Germinal center (tissue), 1 donor: ENCODE measurements at regions not wholly inside any gene's neighbourhood (a gene's known extent, or its start where the extent isn't known, plus 50 kb on each side); places are given as distances from the start of the nearest gene placed in this dataset.

Source experiments
- DNase-seq: peaks from one replicate; pipeline ENCODE4 v3.0.0; 2012; ENCODE audit warnings: mixed read lengths, low spot score

GRCh38 chr2:196318517-196319377 lies 147.4 kb upstream of the STK17B start:
- no peak for DNase-seq

DNA sequence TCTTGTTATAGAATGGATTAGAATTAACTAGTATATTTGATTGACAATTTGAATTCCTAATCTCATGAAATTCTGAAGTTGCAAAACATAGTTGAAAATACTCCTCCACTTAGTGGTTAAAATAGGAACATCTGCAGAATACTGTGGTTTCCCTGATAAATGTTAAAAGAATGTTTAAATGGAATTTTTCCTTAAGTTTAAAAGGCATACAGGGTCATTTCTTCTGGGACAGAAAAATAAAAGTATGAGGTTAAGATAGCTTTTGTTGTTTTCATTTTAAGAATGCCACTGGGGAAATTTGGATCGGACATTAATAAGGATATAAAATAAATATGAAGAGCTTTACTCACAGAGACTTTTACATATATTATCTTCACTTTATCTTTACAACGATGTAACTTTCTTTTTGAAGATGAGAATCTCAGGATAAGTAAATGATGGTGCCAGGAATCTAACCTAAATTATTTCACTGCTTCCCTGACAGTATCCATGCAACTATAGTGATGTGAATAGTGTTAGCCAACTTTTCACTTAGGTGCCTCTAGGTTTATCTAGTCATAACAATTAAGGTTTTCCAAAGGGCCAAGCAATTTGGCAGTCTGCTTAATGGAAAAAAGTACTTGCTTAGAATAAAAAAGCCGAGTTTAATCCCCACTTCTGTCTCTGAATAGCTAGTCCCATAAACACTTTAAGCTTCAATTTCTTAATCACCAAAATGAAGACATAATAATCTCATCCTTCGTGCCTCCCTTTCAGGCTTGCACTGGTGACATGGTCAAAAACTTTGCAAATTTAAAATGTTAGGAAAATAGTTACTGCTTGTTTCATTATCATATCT lies 151.8 kb upstream of the STK17B start:
- no peak for DNase-seq

DNA sequence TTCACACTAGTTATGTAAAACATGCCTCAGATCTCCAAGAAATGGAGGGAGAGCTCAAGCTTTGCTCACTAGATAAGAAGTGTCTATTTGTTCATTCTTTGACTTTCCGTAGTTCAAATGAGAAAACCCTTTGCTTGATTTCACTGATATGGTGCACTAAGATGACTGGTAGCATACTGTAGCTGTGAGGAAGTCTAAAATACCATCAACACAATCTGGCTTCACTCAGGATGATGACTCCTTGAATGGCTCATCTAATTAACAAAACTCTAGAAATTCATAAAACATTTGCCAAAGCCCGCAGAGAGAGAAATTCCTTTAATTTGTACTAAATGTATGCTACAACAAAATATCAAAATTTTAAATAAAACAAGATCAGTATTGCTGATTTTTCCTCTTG lies 152.8 kb upstream of the STK17B start:
- DNase-seq = no peak

DNA sequence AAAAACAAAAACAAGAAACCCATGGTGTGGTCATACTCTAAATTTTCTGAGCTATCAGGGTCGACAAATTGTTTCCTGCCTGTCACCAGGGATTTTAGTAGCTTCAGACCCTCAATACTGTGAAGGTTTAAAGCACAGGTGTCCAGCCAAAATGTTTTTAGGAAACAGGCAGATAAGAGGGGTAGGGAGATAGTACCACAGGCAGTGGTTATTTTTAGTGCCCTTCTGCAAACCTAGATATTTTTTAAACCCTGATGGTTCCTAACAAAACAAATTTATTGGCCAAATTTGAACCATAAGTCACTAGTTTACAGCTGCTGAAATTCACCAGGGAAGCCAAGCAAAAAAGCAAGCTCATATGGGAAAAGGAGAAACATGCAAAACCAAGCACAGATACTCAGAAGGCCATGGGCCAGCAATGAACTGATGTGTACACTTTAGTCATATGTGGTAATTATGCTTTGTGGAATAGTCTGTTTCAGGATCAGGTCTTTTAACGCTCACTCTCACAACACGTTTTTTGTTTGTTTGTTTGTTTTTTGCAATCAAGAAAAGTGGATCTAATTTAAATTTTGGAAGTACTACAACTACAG lies 156.8 kb upstream of the STK17B start:
- no peak for DNase-seq

DNA sequence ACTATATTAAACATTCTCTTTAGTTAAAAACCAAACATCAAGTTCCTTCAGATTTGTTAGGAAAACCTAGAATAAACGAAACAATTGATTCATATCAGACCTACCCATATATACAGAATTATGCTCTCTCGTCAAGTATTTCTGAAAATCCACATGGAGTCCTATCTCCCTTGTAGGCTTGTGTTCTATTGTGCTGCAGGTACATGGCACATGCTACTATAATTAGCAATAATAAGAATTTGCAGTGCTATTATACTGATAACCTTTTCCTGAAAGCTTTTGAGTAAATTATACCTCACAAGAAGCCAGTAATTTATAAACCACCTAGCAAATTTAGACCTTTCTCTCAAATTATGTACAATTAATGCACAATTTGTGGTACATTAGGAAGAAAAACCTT lies 158.6 kb upstream of the STK17B start:
- DNase-seq = no peak

DNA sequence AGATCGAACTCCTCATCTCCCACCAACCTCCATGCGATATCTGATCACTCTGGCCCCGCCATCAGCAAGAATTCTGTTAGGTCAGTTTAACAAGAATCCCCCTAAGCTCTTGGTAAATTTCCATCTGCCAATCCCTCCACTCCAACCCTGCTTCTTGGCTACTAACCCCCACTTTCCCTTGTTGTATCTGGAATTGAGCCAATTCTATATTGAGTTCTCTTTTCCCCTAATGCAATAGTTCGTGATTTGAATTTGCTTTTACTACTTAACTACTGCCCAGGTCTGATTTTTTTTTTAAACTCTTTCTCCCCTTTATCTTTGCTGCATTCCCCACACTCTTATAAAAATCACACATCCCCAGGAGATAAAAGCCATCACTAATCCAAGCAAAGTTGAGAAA lies 159.3 kb upstream of the STK17B start:
- DNase-seq = no peak

DNA sequence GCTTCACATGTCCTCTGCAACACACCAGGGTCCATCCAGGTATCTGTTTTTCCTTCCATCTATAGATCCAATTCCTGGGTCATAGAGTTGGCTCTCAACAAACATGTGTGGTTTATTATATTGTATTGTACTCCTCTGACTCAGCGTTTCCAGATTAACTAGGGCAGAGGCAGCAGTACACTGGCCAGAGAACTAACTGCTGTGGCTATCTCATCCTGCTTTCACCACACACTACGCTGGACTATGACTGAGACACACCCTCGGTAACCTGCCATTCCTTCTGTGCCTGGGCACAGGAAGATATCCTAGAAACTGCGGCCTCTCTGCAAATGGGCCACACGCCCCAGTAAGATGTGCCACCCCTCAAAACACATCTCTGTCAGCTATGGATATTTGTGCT lies 159.8 kb upstream of the STK17B start:
- DNase-seq = no peak

GRCh38 chr2:196331851-196332250 lies 160.5 kb upstream of the STK17B start:
- DNase-seq = no peak

DNA sequence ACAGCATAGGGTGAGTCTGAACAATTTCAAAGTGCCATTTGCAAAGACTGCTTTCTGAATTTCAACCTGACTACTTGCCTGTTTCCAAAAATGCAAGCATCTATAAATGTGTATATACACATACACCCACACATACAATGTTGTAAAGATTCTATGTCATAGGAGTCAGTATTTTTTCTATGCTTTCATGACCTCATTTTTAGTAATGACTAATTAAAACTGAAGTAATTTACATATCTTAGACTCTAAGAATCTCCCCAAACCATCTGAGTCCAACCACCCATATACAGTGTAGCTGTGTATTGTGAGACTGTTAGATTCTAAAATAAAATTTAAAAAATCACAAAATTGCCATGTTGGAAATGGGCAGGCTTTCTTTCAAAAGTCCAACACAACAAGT lies 162.0 kb upstream of the STK17B start:
- no peak for DNase-seq

- DNase-seq = no peak
Measured at GRCh38 chr2:196334710-196335109, 163.3 kb upstream of the STK17B start.

- DNase-seq = no peak
Measured at GRCh38 chr2:196335221-196335634, 163.8 kb upstream of the STK17B start.

DNA sequence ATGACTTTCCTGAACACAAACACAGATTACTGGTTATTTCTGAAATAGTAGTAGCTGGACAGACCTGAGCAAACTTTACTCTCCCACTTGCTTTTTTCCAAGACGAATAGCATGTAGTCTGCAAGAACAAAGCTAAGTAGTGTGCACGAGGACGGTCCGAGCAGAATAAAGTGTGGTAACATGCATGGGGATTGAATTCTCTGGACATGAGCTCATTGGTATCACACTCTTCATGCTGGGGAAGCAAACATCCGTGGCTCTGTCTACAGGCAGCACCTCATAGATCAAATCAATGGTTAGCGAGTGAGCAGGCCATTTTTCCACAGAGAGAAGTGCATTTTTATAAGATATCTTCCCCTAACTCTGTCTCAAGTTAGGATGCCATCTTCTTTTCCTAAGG lies 164.8 kb upstream of the STK17B start:
- no peak for DNase-seq

DNA sequence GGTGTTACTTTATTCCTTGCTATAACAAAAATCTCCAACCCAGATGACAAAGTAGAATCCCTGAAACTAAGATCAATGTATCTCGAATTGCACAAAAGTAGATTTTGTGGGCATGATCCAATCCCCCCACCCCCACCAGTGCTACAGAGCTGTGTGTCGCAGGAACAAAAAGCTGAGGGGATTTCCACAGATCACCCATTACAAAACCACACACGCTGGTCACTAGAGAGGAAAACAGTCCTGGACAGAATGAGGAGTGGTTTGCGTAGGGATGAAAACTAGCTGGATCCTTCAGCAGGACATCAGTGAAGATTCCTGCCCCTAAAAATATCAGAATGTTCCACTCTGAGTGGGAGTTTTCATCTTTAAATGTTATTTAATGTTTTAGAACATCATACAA lies 165.3 kb upstream of the STK17B start:
- no peak for DNase-seq

GRCh38 chr2:196337208-196337953 lies 166.0 kb upstream of the STK17B start:
- peak; percentile 29 for DNase-seq

- no peak for DNase-seq
Measured at GRCh38 chr2:196338440-196338839, 167.1 kb upstream of the STK17B start.

- DNase-seq = no peak
Measured at GRCh38 chr2:196341277-196341841, 170.0 kb upstream of the STK17B start.

DNA sequence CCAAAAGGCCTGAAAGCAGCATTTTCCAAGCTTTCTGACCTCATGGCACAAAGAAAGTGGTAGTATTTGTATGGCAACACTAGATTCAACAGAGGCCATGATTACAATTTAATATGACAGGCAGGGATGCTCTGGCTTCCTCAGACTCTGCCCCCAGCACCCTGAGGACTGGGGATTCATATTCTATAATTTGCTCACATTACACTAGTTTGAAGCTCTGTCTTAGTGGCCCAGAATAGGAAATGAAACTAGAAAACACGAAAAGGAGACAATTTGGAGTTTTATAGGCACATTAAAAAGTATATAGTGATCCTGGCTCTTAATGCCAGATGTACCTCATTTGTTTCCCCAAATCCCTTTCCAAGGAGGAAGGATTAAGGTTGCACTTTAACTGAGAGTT lies 173.0 kb upstream of the STK17B start:
- no peak for DNase-seq

GRCh38 chr2:196353717-196354116 lies 182.3 kb upstream of the STK17B start:
- no peak for DNase-seq

GRCh38 chr2:196354186-196354585 lies 182.8 kb upstream of the STK17B start:
- no peak for DNase-seq

DNA sequence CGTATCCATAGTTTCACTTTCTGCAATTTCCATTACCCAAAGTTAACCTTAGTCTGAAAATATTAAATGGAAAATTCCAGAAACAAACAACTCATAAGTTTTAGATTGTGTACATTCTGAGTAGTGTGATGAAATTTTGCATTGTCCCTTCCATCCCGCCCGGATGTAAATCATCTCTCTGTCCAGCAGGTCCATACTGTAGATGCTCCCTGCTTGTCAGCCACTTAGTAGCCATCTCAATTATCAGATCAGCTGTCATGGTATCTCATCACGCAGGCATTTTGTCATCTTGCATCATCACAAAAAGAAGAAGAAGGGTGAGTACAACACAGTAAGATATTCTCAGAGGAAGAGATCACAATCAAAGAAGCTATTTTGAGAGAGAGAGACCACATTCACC lies 185.0 kb upstream of the STK17B start:
- no peak for DNase-seq

- DNase-seq = no peak
Measured at GRCh38 chr2:196360650-196361049, 189.3 kb upstream of the STK17B start.
